ENCODE measurements at regions not wholly inside any gene's neighbourhood (a gene's known extent, or its start where the extent isn't known, plus 50 kb on each side); places are given as distances from the start of the nearest gene placed in this dataset.

DNA sequence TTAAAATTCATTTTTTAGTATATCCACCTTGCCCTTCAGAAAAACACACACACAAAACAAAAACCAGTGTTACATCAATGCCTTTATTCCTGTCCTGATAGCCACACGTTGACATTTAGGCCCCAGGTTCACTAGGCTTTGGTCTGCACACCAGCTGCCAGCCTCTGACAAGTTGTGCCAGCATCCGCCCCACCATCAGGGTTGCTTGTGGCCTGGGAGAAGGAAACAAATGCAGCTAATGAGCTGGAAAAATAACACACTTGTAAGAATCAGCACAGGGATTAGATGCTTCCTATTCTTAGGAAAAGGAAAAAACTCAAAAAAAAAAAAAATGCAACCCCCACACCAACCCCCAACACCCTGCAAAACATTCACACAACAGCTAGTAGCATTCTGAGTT lies 404.0 kb upstream of the GRIA1 start:
- TF ChIP-seq CTCF (IDR thresholded peaks at IDR 0.05) = no peak
- no peak for TF ChIP-seq POLR2A (IDR thresholded peaks at IDR 0.05)
